SU-DHL-6 (cell line): ENCODE measurements at regions not wholly inside any gene's neighbourhood (a gene's known extent, or its start where the extent isn't known, plus 50 kb on each side); places are given as distances from the start of the nearest gene placed in this dataset.

Source experiments
- H2AFZ ChIP-seq: fragments of 200-600 bp; sonication (generic); 2 replicates; pipeline ENCODE4 v1.6.1; 2014; ENCODE audit warnings: low read depth, mild to moderate bottlenecking, moderate library complexity, mixed read lengths, antibody characterized with exemption, low read length; ENCODE audit not compliant: severe bottlenecking
- H3F3A ChIP-seq: fragments of 200-600 bp; shearing (Covaris generic); 2 replicates; pipeline ENCODE4 v1.6.0; 2016; ENCODE audit warnings: antibody characterized with exemption, mild to moderate bottlenecking; ENCODE audit not compliant: insufficient read depth
- H3K27ac ChIP-seq: fragments of 200-600 bp; sonication (generic); 2 replicates; pipeline ENCODE4 v1.5.1; 2016; ENCODE audit warnings: low read depth, mild to moderate bottlenecking, low read length, moderate library complexity, mixed read lengths
- H3K27me3 ChIP-seq: fragments of 200-600 bp; sonication (generic), shearing (Covaris generic); 2 replicates; pipeline ENCODE4 v1.6.0; 2014; ENCODE audit warnings: mild to moderate bottlenecking, low read length
- H3K36me3 ChIP-seq: fragments of 200-600 bp; sonication (generic); 2 replicates; pipeline ENCODE4 v1.6.1; 2014; ENCODE audit warnings: mild to moderate bottlenecking, low read length, mixed read lengths
- H3K4me2 ChIP-seq: fragments of 300-600, 200-600 bp; shearing (Covaris generic), sonication (generic); 2 replicates; pipeline ENCODE4 v1.6.0; 2014; ENCODE audit warnings: low read length, low read depth, mild to moderate bottlenecking; ENCODE audit not compliant: poor library complexity, severe bottlenecking
- H3K4me3 ChIP-seq: fragments of 200-600 bp; sonication (generic); 2 replicates; pipeline ENCODE4 v1.5.1; 2014; ENCODE audit warnings: antibody characterized with exemption, low read length, mild to moderate bottlenecking, mixed read lengths; ENCODE audit not compliant: insufficient read depth, poor library complexity, severe bottlenecking
- H3K79me2 ChIP-seq: fragments of 200-600 bp; sonication (generic); 2 replicates; pipeline ENCODE4 v1.6.1; 2014; ENCODE audit warnings: mild to moderate bottlenecking, low read length, moderate library complexity; ENCODE audit not compliant: insufficient read depth
- H3K9ac ChIP-seq: fragments of 200-600 bp; sonication (generic); 2 replicates; pipeline ENCODE4 v1.7.0; 2014; ENCODE audit warnings: mild to moderate bottlenecking, low read length
- H3K9me2 ChIP-seq: fragments of 200-600 bp; sonication (generic); replicated peaks from 2 replicates; pipeline ENCODE4 v1.6.1; 2014; ENCODE audit warnings: low read length; ENCODE audit not compliant: insufficient read depth
- H3K9me3 ChIP-seq: fragments of 200-600 bp; sonication (generic); 2 replicates; pipeline ENCODE4 v1.6.1; 2014; ENCODE audit warnings: low read length, mixed read lengths; ENCODE audit not compliant: insufficient read depth
- H4K20me1 ChIP-seq: fragments of 200-600 bp; sonication (generic); 2 replicates; pipeline ENCODE4 v1.6.1; 2014; ENCODE audit warnings: low read depth, mild to moderate bottlenecking, antibody characterized with exemption, low read length, moderate library complexity, mixed read lengths
- CTCF ChIP-seq: fragments of 200-600 bp; sonication (generic); IDR thresholded peaks from one replicate; pipeline ENCODE4 v1.5.1; 2017; ENCODE audit warnings: antibody characterized with exemption, mild to moderate bottlenecking, low read length, moderate library complexity; ENCODE audit not compliant: insufficient read depth, poor library complexity, severe bottlenecking
- EZH2phosphoT487 ChIP-seq: fragments of 200-600 bp; sonication (generic), shearing (Covaris generic); conservative IDR thresholded peaks from 2 replicates; pipeline ENCODE4 v1.6.1; 2018; ENCODE audit warnings: mild to moderate bottlenecking, antibody characterized with exemption, low read length, moderate library complexity, mixed read lengths

- Histone ChIP-seq H3K36me3 (no peaks in the 10 kb centered on the region), H2AFZ (no peak overlapping the region), H3K9me2 (no peaks in the 10 kb centered on the region), H3K27me3 (no peaks in the 10 kb centered on the region), H3K27ac (no peak overlapping the region), H3K4me3 (no peak overlapping the region), H3K4me2 (no peak overlapping the region), H4K20me1 (no peaks in the 10 kb centered on the region), H3K9ac (no peak overlapping the region), H3K79me2 (no peaks in the 10 kb centered on the region), H3K9me3 (no peaks in the 10 kb centered on the region), H3F3A (no peaks in the 10 kb centered on the region)
- TF ChIP-seq CTCF (no peak), EZH2phosphoT487 (no peak)
These were observed 128.6 kb upstream of the BMPER start for GRCh38 chr7:33776788-33777187.

- H3K9me2 ChIP-seq: no peaks in the 10 kb centered on the region
- H4K20me1 ChIP-seq: no peaks in the 10 kb centered on the region
- H3K4me3 ChIP-seq: no peak overlapping the region
- H3K79me2 ChIP-seq: no peaks in the 10 kb centered on the region
- no peaks in the 10 kb centered on the region for H3K36me3 ChIP-seq
- no peak overlapping the region for H3K4me2 ChIP-seq
- H3K9ac ChIP-seq: no peak overlapping the region
- H3K9me3 ChIP-seq: no peaks in the 10 kb centered on the region
- H3K27ac ChIP-seq: no peak overlapping the region
- no peak for TF ChIP-seq CTCF
- no peak for TF ChIP-seq EZH2phosphoT487
- no peaks in the 10 kb centered on the region for H3K27me3 ChIP-seq
- H3F3A ChIP-seq: no peaks in the 10 kb centered on the region
- no peak overlapping the region for H2AFZ ChIP-seq
These were observed 127.1 kb upstream of the BMPER start for GRCh38 chr7:33778195-33778594.

GRCh38 chr7:33779216-33779615 is 126.1 kb upstream of the BMPER start:
- H4K20me1 ChIP-seq: no peaks in the 10 kb centered on the region
- no peaks in the 10 kb centered on the region for H3F3A ChIP-seq
- H3K4me3 ChIP-seq: no peak overlapping the region
- no peaks in the 10 kb centered on the region for H3K9me2 ChIP-seq
- H3K79me2 ChIP-seq: no peaks in the 10 kb centered on the region
- H3K9ac ChIP-seq: no peak overlapping the region
- TF ChIP-seq EZH2phosphoT487: no peak
- TF ChIP-seq CTCF: no peak
- no peaks in the 10 kb centered on the region for H3K27me3 ChIP-seq
- no peaks in the 10 kb centered on the region for H3K9me3 ChIP-seq
- H2AFZ ChIP-seq: no peak overlapping the region
- no peak overlapping the region for H3K4me2 ChIP-seq
- no peaks in the 10 kb centered on the region for H3K36me3 ChIP-seq
- H3K27ac ChIP-seq: no peak overlapping the region

- Histone ChIP-seq H3K79me2 (no peaks in the 10 kb centered on the region), H3K27ac (no peak overlapping the region), H4K20me1 (no peaks in the 10 kb centered on the region), H3K9me2 (no peaks in the 10 kb centered on the region), H3K4me2 (no peak overlapping the region), H3F3A (no peaks in the 10 kb centered on the region), H3K9me3 (no peaks in the 10 kb centered on the region), H3K4me3 (no peak overlapping the region), H3K9ac (no peak overlapping the region), H3K36me3 (no peaks in the 10 kb centered on the region), H2AFZ (no peak overlapping the region), H3K27me3 (no peaks in the 10 kb centered on the region)
- TF ChIP-seq CTCF: no peak
- no peak for TF ChIP-seq EZH2phosphoT487
These were observed 124.2 kb upstream of the BMPER start for GRCh38 chr7:33781167-33781566.
